HUES64 (cell line): ENCODE measurements at regions not wholly inside any gene's neighbourhood (a gene's known extent, or its start where the extent isn't known, plus 50 kb on each side); places are given as distances from the start of the nearest gene placed in this dataset.
"Not testable (repeated sequence)": the region's sequence is repeated elsewhere in the genome, so short reads cannot be mapped to it uniquely, and the experiment has no call there.

Experiments used
- H3K27ac ChIP-seq: 2 replicates; pipeline ENCODE4 v1.7.0; 2013; ENCODE audit warnings: low read depth, low read length, inconsistent platforms
- H3K27me3 ChIP-seq: 2 replicates; pipeline ENCODE4 v1.6.1; 2013; ENCODE audit warnings: mild to moderate bottlenecking, low read length; ENCODE audit not compliant: insufficient read depth
- H3K36me3 ChIP-seq: 2 replicates; pipeline ENCODE4 v1.6.1; 2013; ENCODE audit warnings: mild to moderate bottlenecking, low read length; ENCODE audit not compliant: insufficient read depth
- H3K4me1 ChIP-seq: 2 replicates; pipeline ENCODE4 v1.6.1; 2013; ENCODE audit warnings: mild to moderate bottlenecking, low read length, moderate library complexity; ENCODE audit not compliant: insufficient read depth
- H3K4me3 ChIP-seq: 2 replicates; pipeline ENCODE4 v1.5.1; 2013; ENCODE audit warnings: mild to moderate bottlenecking, low read length, moderate library complexity
- H3K9ac ChIP-seq: 2 replicates; pipeline ENCODE4 v1.6.1; 2013; ENCODE audit warnings: mild to moderate bottlenecking, low read depth, low read length
- H3K9me3 ChIP-seq: 2 replicates; pipeline ENCODE4 v1.6.1; 2013; ENCODE audit warnings: low read depth, low read length; ENCODE audit not compliant: insufficient read depth
- WGBS: fragments of 150-250, 120-280 bp; methylation state at CpG from one replicate; pipeline ENCODE4 v1.1.7; 2013; ENCODE audit warnings: missing lambda C conversion rate; 5-methylcytosine and 5-hydroxymethylcytosine counted together

GRCh38 chr9:108783326-108783725 lies 72.5 kb downstream of the ACTL7B start:
- H3K4me3 ChIP-seq: no peak overlapping the region
- 90% methylated on average over 6 of the region's 6 CpGs for WGBS
- no peaks in the 10 kb centered on the region for H3K36me3 ChIP-seq
- H3K27ac ChIP-seq: no peak overlapping the region
- no peak overlapping the region for H3K9ac ChIP-seq
- H3K27me3 ChIP-seq: peaks cover 2% of the 10 kb centered on the region; the same call in 1 of the 2 replicates
- H3K4me1 ChIP-seq: peaks cover 46% of the 10 kb centered on the region
- no peaks in the 10 kb centered on the region for H3K9me3 ChIP-seq

GRCh38 chr9:108780942-108781734 lies 74.6 kb downstream of the ACTL7B start:
- H3K27me3 ChIP-seq: peaks cover 2% of the 10 kb centered on the region; the same call in 1 of the 2 replicates
- peaks cover 31% of the 10 kb centered on the region for H3K4me1 ChIP-seq
- 70% methylated on average over 11 of the region's 11 CpGs for WGBS
- H3K9ac ChIP-seq: no peak overlapping the region
- no peak overlapping the region for H3K4me3 ChIP-seq
- H3K36me3 ChIP-seq: no peaks in the 10 kb centered on the region
- H3K27ac ChIP-seq: no peak overlapping the region
- no peaks in the 10 kb centered on the region for H3K9me3 ChIP-seq

GRCh38 chr9:108779551-108780325 lies 76.0 kb downstream of the ACTL7B start:
- H3K27ac ChIP-seq: no peak overlapping the region
- no peak overlapping the region for H3K4me3 ChIP-seq
- H3K4me1 ChIP-seq: peaks cover 35% of the 10 kb centered on the region
- H3K27me3 ChIP-seq: peaks cover 2% of the 10 kb centered on the region; the same call in 1 of the 2 replicates
- 81% methylated on average over 10 of the region's 10 CpGs for WGBS
- no peak overlapping the region for H3K9ac ChIP-seq
- no peaks in the 10 kb centered on the region for H3K36me3 ChIP-seq
- no peaks in the 10 kb centered on the region for H3K9me3 ChIP-seq

- Histone ChIP-seq H3K27ac (no peak overlapping the region), H3K9ac (no peak overlapping the region), H3K36me3 (no peaks in the 10 kb centered on the region), H3K27me3 (peaks cover 2% of the 10 kb centered on the region; the same call in 1 of the 2 replicates), H3K9me3 (no peaks in the 10 kb centered on the region), H3K4me3 (no peak overlapping the region), H3K4me1 (peaks cover 24% of the 10 kb centered on the region)
- 75% methylated on average over 4 of the region's 4 CpGs for WGBS
Measured at GRCh38 chr9:108776920-108777639, 78.7 kb downstream of the ACTL7B start.

GRCh38 chr9:108775901-108776306 lies 79.9 kb downstream of the ACTL7B start:
- Histone ChIP-seq H3K4me3 (no peak overlapping the region), H3K9me3 (no peaks in the 10 kb centered on the region), H3K4me1 (peaks cover 19% of the 10 kb centered on the region), H3K9ac (no peak overlapping the region), H3K27me3 (peaks cover 2% of the 10 kb centered on the region; the same call in 1 of the 2 replicates), H3K36me3 (no peaks in the 10 kb centered on the region), H3K27ac (no peak overlapping the region)

- not testable (repeated sequence) for H3K36me3 ChIP-seq, H3K27ac ChIP-seq
- WGBS: 96% methylated on average over 7 of the region's 7 CpGs
Measured at GRCh38 chr9:108774088-108774487, 81.7 kb downstream of the ACTL7B start.

GRCh38 chr9:108772301-108772894 lies 83.4 kb downstream of the ACTL7B start:
- Histone ChIP-seq H3K9ac (no peak overlapping the region), H3K9me3 (peaks cover 7% of the 10 kb centered on the region; the same call in 1 of the 2 replicates), H3K36me3 (no peaks in the 10 kb centered on the region), H3K4me3 (no peak overlapping the region), H3K27me3 (no peaks in the 10 kb centered on the region), H3K27ac (no peak overlapping the region), H3K4me1 (0 out of 2 replicates have a peak, but pooled peaks cover 4% of the 10 kb centered on the region)
- 93% methylated on average over 5 of the region's 6 CpGs for WGBS

More at GRCh38 chr9:108774088-108774487, 81.7 kb downstream of the ACTL7B start:
- not testable (repeated sequence) for H3K27me3 ChIP-seq, H3K9ac ChIP-seq, H3K9me3 ChIP-seq, H3K4me1 ChIP-seq, H3K4me3 ChIP-seq

GRCh38 chr9:108768744-108769143 lies 87.0 kb downstream of the ACTL7B start:
- 78% methylated on average over 5 of the region's 5 CpGs for WGBS
- Histone ChIP-seq H3K9ac (no peak overlapping the region), H3K4me3 (no peak overlapping the region), H3K27ac (no peak overlapping the region), H3K27me3 (no peaks in the 10 kb centered on the region), H3K36me3 (no peaks in the 10 kb centered on the region), H3K9me3 (peaks cover 7% of the 10 kb centered on the region; the same call in 1 of the 2 replicates), H3K4me1 (0 out of 2 replicates have a peak, but pooled peaks cover 8% of the 10 kb centered on the region)

GRCh38 chr9:108766626-108767161 lies 89.1 kb downstream of the ACTL7B start:
- 35% methylated on average over 3 of the region's 3 CpGs for WGBS
- Histone ChIP-seq H3K27ac (no peak overlapping the region), H3K36me3 (no peaks in the 10 kb centered on the region), H3K4me3 (no peak overlapping the region), H3K9ac (no peak overlapping the region), H3K27me3 (no peaks in the 10 kb centered on the region), H3K4me1 (0 out of 2 replicates have a peak, but pooled peaks cover 8% of the 10 kb centered on the region), H3K9me3 (peaks cover 7% of the 10 kb centered on the region; the same call in 1 of the 2 replicates)

GRCh38 chr9:108765265-108765664 lies 90.5 kb downstream of the ACTL7B start:
- no peak overlapping the region for H3K4me3 ChIP-seq
- whole genome bisulfite sequencing: 96% methylated on average over 4 of the region's 5 CpGs
- no peak overlapping the region for H3K9ac ChIP-seq
- H3K4me1 ChIP-seq: 0 out of 2 replicates have a peak, but pooled peaks cover 8% of the 10 kb centered on the region
- H3K9me3 ChIP-seq: peaks cover 6% of the 10 kb centered on the region; the same call in 1 of the 2 replicates
- H3K27me3 ChIP-seq: no peaks in the 10 kb centered on the region
- H3K27ac ChIP-seq: no peak overlapping the region
- no peaks in the 10 kb centered on the region for H3K36me3 ChIP-seq
